OCI-LY1 (cell line): ENCODE measurements at regions not wholly inside any gene's neighbourhood (a gene's known extent, or its start where the extent isn't known, plus 50 kb on each side); places are given as distances from the start of the nearest gene placed in this dataset.
A peak's percentile ranks its signal among the peaks of the same experiment; 100 is the strongest.
"Not testable (repeated sequence)": the region's sequence is repeated elsewhere in the genome, so short reads cannot be mapped to it uniquely, and the experiment has no call there.

Source experiments
- H2AFZ ChIP-seq: fragments of 200-600 bp; sonication (generic), shearing (Covaris generic); 2 replicates; pipeline ENCODE4 v1.6.0; 2014; ENCODE audit warnings: antibody characterized with exemption, mild to moderate bottlenecking, low read length
- H3F3A ChIP-seq: fragments of 200-600 bp; sonication (generic), shearing (Covaris generic); 2 replicates; pipeline ENCODE4 v1.6.0; 2014; ENCODE audit warnings: mild to moderate bottlenecking, antibody characterized with exemption, low read length, moderate library complexity; ENCODE audit not compliant: insufficient read depth
- H3K27ac ChIP-seq: fragments of 200-600 bp; sonication (generic); 2 replicates; pipeline ENCODE4 v1.5.1; 2014; ENCODE audit warnings: low read length, mixed run types, mild to moderate bottlenecking, low read depth; ENCODE audit not compliant: poor library complexity, severe bottlenecking
- H3K27me3 ChIP-seq: fragments of 200-600 bp; sonication (generic); 2 replicates; pipeline ENCODE4 v1.6.0; 2014; ENCODE audit warnings: antibody characterized with exemption, mild to moderate bottlenecking, low read length, moderate library complexity; ENCODE audit not compliant: insufficient read depth
- H3K36me3 ChIP-seq: fragments of 200-600 bp; sonication (generic); 2 replicates; pipeline ENCODE4 v1.6.1; 2014; ENCODE audit warnings: mild to moderate bottlenecking, antibody characterized with exemption, low read length, moderate library complexity, mixed read lengths; ENCODE audit not compliant: insufficient read depth
- H3K4me1 ChIP-seq: fragments of 200-600 bp; sonication (generic); 2 replicates; pipeline ENCODE4 v1.5.1; 2014; ENCODE audit warnings: mild to moderate bottlenecking, low read length, moderate library complexity; ENCODE audit not compliant: insufficient read depth, severe bottlenecking
- H3K4me2 ChIP-seq: fragments of 200-600 bp; sonication (generic), shearing (Covaris generic); 2 replicates; pipeline ENCODE4 v1.6.1; 2014; ENCODE audit warnings: low read length
- H3K4me3 ChIP-seq: fragments of 200-600 bp; sonication (generic); 2 replicates; pipeline ENCODE4 v1.5.1; 2014; ENCODE audit warnings: low read length, low read depth, mild to moderate bottlenecking, mixed read lengths; ENCODE audit not compliant: poor library complexity, severe bottlenecking
- H3K79me2 ChIP-seq: fragments of 200-600 bp; shearing (Covaris generic); 2 replicates; pipeline ENCODE4 v1.6.1; 2016; ENCODE audit warnings: mixed run types, low read length, mixed read lengths; ENCODE audit not compliant: insufficient read depth
- H3K9ac ChIP-seq: fragments of 200-600 bp; sonication (generic), shearing (Covaris generic); 2 replicates; pipeline ENCODE4 v1.6.1; 2014; ENCODE audit warnings: mild to moderate bottlenecking, low read length, mixed read lengths
- H3K9me2 ChIP-seq: fragments of 200-600 bp; sonication (generic), shearing (Covaris generic); 2 replicates; pipeline ENCODE4 v1.6.1; 2014; ENCODE audit warnings: low read depth, mild to moderate bottlenecking, low read length, mixed read lengths
- H3K9me3 ChIP-seq: fragments of 200-600 bp; shearing (Covaris generic); 2 replicates; pipeline ENCODE4 v1.6.1; 2014; ENCODE audit warnings: low read length, mixed read lengths
- H4K20me1 ChIP-seq: fragments of 200-600 bp; sonication (generic), shearing (Covaris generic); 2 replicates; pipeline ENCODE4 v1.6.0; 2016; ENCODE audit warnings: mild to moderate bottlenecking, low read length; ENCODE audit not compliant: insufficient read depth
- EZH2 ChIP-seq: fragments of 200-600 bp; sonication (generic), shearing (Covaris generic); IDR thresholded peaks from 2 replicates; pipeline ENCODE4 v1.8.0; 2017; ENCODE audit warnings: borderline replicate concordance, mixed run types, mild to moderate bottlenecking, antibody characterized with exemption, low read length, moderate library complexity, mixed read lengths
- TF ChIP-seq, protein P1 (sequence below): fragments of 200-600 bp; sonication (generic), shearing (Covaris generic); IDR thresholded peaks from 2 replicates; pipeline ENCODE4 v1.5.1; 2017; ENCODE audit warnings: mild to moderate bottlenecking, antibody characterized with exemption, low read length, moderate library complexity, mixed read lengths

DNA sequence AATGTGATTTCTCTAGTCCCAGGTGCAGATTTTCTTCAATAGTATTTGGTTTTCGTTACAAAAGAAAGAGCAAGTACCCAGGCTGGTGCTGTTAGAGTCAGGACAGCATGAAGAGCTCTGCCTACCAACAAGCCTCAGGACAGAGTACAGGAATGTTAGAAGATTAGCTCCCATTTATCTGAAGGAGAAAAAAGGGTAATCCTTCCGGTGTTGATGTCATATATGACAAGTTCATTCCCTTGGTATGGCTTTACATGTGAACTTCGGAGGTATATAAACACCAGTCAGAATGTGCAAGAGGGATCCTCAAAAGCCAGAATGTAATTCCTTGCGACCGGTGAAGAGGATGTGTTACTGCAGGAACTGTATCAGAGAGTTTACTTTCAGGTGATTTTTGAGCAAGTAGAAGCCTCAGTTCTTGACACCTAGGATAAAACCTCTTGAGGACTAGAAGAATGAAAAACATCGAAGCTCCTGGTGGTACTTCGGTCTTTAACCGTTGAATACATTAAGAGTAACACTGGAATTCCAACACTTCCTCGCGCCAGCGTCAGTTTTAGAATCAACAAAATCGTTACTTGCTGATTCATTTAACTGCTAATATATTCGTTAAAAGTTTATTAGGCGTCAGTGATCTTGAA is 194.2 kb upstream of the ZNF184 start:
- Histone ChIP-seq H3K4me1 (peaks cover 40% of the 10 kb centered on the region), H2AFZ (no peak overlapping the region), H3K27me3 (no peaks in the 10 kb centered on the region), H3K9me2 (no peaks in the 10 kb centered on the region), H4K20me1 (no peaks in the 10 kb centered on the region), H3K27ac (no peak overlapping the region), H3K36me3 (no peaks in the 10 kb centered on the region), H3K4me2 (peak overlapping the region; percentile 82), H3K9me3 (no peaks in the 10 kb centered on the region), H3K4me3 (peak overlapping the region; percentile 64), H3K79me2 (no peaks in the 10 kb centered on the region), H3F3A (no peaks in the 10 kb centered on the region), H3K9ac (no peak overlapping the region)
- TF ChIP-seq EZH2 = no peak
- TF ChIP-seq, protein P1, sequence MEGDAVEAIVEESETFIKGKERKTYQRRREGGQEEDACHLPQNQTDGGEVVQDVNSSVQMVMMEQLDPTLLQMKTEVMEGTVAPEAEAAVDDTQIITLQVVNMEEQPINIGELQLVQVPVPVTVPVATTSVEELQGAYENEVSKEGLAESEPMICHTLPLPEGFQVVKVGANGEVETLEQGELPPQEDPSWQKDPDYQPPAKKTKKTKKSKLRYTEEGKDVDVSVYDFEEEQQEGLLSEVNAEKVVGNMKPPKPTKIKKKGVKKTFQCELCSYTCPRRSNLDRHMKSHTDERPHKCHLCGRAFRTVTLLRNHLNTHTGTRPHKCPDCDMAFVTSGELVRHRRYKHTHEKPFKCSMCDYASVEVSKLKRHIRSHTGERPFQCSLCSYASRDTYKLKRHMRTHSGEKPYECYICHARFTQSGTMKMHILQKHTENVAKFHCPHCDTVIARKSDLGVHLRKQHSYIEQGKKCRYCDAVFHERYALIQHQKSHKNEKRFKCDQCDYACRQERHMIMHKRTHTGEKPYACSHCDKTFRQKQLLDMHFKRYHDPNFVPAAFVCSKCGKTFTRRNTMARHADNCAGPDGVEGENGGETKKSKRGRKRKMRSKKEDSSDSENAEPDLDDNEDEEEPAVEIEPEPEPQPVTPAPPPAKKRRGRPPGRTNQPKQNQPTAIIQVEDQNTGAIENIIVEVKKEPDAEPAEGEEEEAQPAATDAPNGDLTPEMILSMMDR = no peak

DNA sequence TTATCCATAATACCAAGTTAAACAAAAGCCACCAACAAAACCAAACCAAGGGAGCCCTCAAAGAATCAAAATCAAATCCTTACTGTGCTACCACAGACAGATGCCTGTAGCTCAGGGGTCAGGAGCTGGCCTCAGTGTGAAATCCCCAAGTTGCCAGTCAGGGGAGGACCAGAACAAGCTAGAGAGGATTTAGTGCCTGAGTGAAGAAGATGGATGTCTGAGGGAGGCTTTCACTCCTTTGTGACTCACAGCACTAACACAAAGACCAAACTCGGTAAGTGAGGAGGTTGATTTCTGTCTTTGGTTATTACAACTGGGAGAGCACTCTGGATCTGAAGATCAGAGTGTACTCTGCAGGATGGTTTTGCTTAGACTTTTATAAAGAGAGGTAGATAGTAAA is 189.9 kb upstream of the ZNF184 start:
- H3K9me3 ChIP-seq = no peaks in the 10 kb centered on the region
- H3K27ac ChIP-seq = no peak overlapping the region
- H3K36me3 ChIP-seq = no peaks in the 10 kb centered on the region; the same call in 1 of the 2 replicates
- no peak for TF ChIP-seq EZH2
- TF ChIP-seq, protein P1 = no peak
- H2AFZ ChIP-seq = no peak overlapping the region
- no peak overlapping the region for H3K4me3 ChIP-seq
- H4K20me1 ChIP-seq = no peaks in the 10 kb centered on the region
- no peak overlapping the region for H3K4me2 ChIP-seq
- peaks cover 8% of the 10 kb centered on the region for H3K4me1 ChIP-seq
- H3K9ac ChIP-seq = no peak overlapping the region
- H3K79me2 ChIP-seq = no peaks in the 10 kb centered on the region
- H3K9me2 ChIP-seq = no peaks in the 10 kb centered on the region
- H3K27me3 ChIP-seq = no peaks in the 10 kb centered on the region
- no peaks in the 10 kb centered on the region for H3F3A ChIP-seq

DNA sequence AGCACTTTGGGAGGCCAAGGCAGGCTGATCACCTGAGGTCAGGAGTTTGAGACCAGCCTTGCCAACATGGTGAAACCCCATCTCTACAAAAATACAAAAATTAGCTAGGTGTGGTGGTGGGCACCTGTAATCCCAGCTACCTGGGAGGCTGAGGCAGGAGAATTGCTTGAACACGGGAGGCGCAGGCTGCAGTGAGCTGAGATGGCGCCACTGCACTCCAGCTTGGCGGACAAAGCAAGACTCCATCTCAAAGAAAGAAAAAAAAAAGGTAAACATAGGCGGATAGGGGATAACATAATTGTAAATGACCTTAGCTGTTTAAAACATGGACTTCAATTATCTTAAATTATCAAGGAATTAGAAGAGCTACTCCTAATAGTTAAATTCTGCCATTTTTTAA is 189.3 kb upstream of the ZNF184 start:
- H3K4me1 ChIP-seq, H2AFZ ChIP-seq, H3F3A ChIP-seq, H3K9me2 ChIP-seq, H3K27me3 ChIP-seq, H3K79me2 ChIP-seq, H3K27ac ChIP-seq, H4K20me1 ChIP-seq, H3K36me3 ChIP-seq, H3K9me3 ChIP-seq, H3K4me2 ChIP-seq, H3K4me3 ChIP-seq, H3K9ac ChIP-seq: not testable (repeated sequence)

DNA sequence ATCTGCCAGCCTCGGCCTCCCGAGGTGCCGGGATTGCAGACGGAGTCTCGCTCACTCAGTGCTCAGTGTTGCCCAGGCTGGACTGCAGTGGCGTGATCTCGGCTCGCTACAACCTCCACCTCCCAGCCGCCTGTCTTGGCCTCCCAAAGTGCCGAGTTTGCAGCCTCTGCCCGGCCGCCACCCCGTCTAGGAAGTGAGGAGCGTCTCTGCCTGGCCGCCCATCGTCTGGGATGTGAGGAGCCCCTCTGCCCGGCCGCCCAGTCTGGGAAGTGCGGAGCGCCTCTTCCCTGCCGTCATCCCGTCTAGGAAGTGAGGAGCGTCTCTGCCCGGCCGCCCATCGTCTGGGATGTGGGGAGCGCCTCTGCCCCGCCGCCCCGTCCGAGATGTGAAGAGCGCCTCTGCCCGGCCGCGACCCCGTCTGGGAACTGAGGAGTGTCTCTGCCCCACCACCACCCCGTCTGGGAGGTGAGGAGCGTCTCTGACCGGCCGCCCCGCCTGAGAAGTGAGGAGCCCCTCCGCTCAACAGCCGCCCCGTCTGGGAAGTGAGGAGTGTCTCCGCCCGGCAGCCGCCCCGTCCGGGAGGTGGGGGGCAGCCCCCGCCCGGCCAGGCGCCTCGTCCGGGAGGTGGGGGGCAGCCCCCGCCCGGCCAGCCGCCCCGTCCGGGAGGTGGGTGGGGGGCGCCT is 180.4 kb upstream of the ZNF184 start:
- not testable (repeated sequence) for H2AFZ ChIP-seq, H3K27me3 ChIP-seq, H3K4me2 ChIP-seq, H3K9me3 ChIP-seq, H3K27ac ChIP-seq, H3K79me2 ChIP-seq, H3K4me1 ChIP-seq, H3K36me3 ChIP-seq, H3K9ac ChIP-seq, H3K4me3 ChIP-seq, H4K20me1 ChIP-seq, H3F3A ChIP-seq, H3K9me2 ChIP-seq
